ENCODE measurements at regions not wholly inside any gene's neighbourhood (a gene's known extent, or its start where the extent isn't known, plus 50 kb on each side); places are given as distances from the start of the nearest gene placed in this dataset.

- Histone ChIP-seq H3K4me3 (ENCODE audit: low read depth in 1 of 2, low read length in 1 of 2) (peak overlapping the region; percentile 9 to 33), H3K27me3 (no peaks in the 10 kb centered on the region), H3K36me3 (peaks cover 6% of the 10 kb centered on the region), H3K9me3 (no peaks in the 10 kb centered on the region), H3K27ac (peak overlapping the region; percentile 86), H3K4me1 (ENCODE audit: control insufficient read depth in 1 of 2, insufficient read depth in 1 of 2, low read depth in 1 of 2, low read length in 1 of 2) (peaks cover 73 to 78% of the 10 kb centered on the region in 2 experiments)
- TF ChIP-seq CTCF (IDR thresholded peaks at IDR 0.05): no peak
These were observed 284.6 kb downstream of the SEC14L1 start for GRCh38 chr17:77425348-77425747.

- Histone ChIP-seq H3K4me1 (ENCODE audit: control insufficient read depth in 1 of 2, insufficient read depth in 1 of 2, low read depth in 1 of 2, low read length in 1 of 2) (peaks cover 73 to 78% of the 10 kb centered on the region in 2 experiments), H3K4me3 (ENCODE audit: low read depth in 1 of 2, low read length in 1 of 2) (peak overlapping the region; percentile 9 to 30), H3K27ac (peak overlapping the region; percentile 86), H3K27me3 (no peaks in the 10 kb centered on the region), H3K36me3 (peaks cover 6% of the 10 kb centered on the region), H3K9me3 (no peaks in the 10 kb centered on the region)
- no peak for TF ChIP-seq CTCF (IDR thresholded peaks at IDR 0.05)
These were observed 285.2 kb downstream of the SEC14L1 start for GRCh38 chr17:77425791-77426641.

- peak overlapping the region; percentile 86 for H3K27ac ChIP-seq
- no peak overlapping the region for H3K4me3 ChIP-seq (ENCODE audit: low read depth in 1 of 2, low read length in 1 of 2)
- H3K27me3 ChIP-seq: no peaks in the 10 kb centered on the region
- H3K9me3 ChIP-seq: no peaks in the 10 kb centered on the region
- TF ChIP-seq CTCF (IDR thresholded peaks at IDR 0.05): no peak
- peaks cover 6% of the 10 kb centered on the region for H3K36me3 ChIP-seq
- peaks cover 70 to 71% of the 10 kb centered on the region in 2 experiments for H3K4me1 ChIP-seq (ENCODE audit: control insufficient read depth in 1 of 2, insufficient read depth in 1 of 2, low read depth in 1 of 2, low read length in 1 of 2)
These were observed 286.1 kb downstream of the SEC14L1 start for GRCh38 chr17:77426676-77427386.

- TF ChIP-seq CTCF (IDR thresholded peaks at IDR 0.05): no peak
- no peaks in the 10 kb centered on the region for H3K27me3 ChIP-seq
- peaks cover 6% of the 10 kb centered on the region for H3K36me3 ChIP-seq
- no peaks in the 10 kb centered on the region for H3K9me3 ChIP-seq
- peak overlapping the region; percentile 86 for H3K27ac ChIP-seq
- H3K4me1 ChIP-seq (ENCODE audit: control insufficient read depth in 1 of 2, insufficient read depth in 1 of 2, low read depth in 1 of 2, low read length in 1 of 2): peaks cover 70% of the 10 kb centered on the region in 2 experiments
- peak overlapping the region in 1 of 2 experiments; percentile 49 for H3K4me3 ChIP-seq (ENCODE audit: low read depth in 1 of 2, low read length in 1 of 2)
These were observed 286.7 kb downstream of the SEC14L1 start for GRCh38 chr17:77427391-77427991.

GRCh38 chr17:77428020-77428748, 287.4 kb downstream of the SEC14L1 start:
- Histone ChIP-seq H3K27ac (peak overlapping the region; percentile 86), H3K4me1 (ENCODE audit: control insufficient read depth in 1 of 2, insufficient read depth in 1 of 2, low read depth in 1 of 2, low read length in 1 of 2) (peaks cover 70% of the 10 kb centered on the region in 2 experiments), H3K4me3 (ENCODE audit: low read depth in 1 of 2, low read length in 1 of 2) (peak overlapping the region; percentile 48 to 49), H3K36me3 (peaks cover 6% of the 10 kb centered on the region), H3K27me3 (no peaks in the 10 kb centered on the region), H3K9me3 (no peaks in the 10 kb centered on the region)
- TF ChIP-seq CTCF (IDR thresholded peaks at IDR 0.05): no peak

Data from neutrophil (primary cell).